NK-92 treated with Interleukin-12 subunit alpha and Interleukin-12 subunit beta, amount 100 ng/mL, for 24 hours (cell line): ENCODE measurements at regions not wholly inside any gene's neighbourhood (a gene's known extent, or its start where the extent isn't known, plus 50 kb on each side); places are given as distances from the start of the nearest gene placed in this dataset.

Experiments used
- DNase-seq: peaks from one replicate; lab custom pipeline; 2025; lab: John Stamatoyannopoulos, UW

DNA sequence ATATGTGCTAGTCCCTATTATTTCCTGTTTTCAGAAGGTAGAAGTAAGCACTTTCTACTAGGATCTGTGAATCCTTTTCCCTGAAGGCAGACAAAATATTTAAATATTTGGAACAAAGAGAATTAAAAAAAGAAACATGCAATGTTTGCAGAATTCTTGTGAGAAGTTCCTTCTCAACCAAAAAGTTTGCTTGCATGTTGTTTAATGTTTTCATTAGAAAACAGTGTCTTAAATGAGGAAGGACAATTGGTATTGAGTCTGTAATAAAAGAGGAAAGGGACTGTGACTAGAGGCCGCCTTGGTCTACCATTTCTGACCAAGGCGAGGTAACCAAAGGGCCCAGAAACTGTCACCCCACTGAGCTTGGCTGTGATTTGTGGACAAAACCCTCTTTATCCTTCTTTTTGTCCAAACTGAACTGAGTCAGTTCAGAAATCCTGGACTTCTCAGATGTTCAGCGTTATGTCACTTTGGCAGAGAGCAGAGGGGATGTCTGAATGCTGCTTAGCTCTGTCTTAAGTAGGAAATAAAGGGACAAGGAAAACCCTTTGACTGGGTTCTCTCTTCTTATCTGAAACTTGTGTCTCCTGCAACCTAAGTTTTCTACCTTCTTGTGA, 129.8 kb upstream of the CPM start:
- DNase-seq: no peak

DNA sequence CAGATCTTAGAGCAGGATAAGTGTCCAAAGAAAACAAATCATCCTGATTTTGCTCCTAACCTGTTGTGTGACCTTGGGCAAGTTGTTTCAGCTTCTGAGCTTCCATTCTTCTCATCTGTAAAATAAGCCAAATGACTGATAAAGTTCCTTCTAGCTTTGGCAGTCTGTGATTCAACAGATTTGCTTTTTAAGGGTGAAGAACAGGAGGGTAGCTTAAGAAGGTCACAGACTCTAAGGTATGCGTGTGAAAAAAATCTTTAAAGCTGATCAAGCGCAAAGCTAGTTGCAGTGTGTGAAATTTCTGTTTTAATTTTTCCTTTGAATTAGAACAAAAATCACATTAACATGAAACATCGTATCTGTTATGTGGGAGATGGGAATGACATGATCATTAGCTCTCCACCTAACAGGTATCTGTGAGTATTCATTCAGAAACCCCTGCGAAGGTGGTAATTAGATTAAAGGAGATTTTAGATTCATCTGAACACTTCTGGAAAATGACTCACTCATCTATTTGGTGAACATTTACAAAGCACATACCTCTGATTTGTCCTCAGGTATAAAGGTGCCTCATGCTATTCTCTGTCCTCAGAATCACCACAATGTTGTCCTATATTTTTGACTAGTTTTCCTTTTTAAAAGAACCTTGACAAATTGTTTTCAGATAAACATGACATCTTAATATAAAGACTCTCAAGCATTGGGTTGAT, 131.9 kb upstream of the CPM start:
- no peak for DNase-seq

DNA sequence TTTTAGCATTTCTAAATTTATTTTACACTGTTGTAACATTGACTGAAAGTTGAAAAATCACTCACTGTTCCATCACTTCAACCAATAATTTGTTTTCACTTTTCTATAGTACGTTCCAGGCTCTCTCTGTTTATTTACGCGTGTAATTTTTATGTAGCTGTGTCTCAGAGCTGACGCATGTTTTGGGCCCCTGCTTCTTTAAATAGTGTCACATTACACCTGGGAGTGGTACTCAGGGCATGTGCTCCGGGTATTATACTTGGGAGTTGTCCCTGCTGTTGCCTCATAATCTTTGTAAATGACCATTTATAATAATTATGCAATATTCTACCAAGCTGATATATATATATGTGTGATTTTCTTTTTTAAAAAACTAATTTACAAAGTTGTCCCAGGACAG, 132.8 kb upstream of the CPM start:
- DNase-seq: no peak

DNA sequence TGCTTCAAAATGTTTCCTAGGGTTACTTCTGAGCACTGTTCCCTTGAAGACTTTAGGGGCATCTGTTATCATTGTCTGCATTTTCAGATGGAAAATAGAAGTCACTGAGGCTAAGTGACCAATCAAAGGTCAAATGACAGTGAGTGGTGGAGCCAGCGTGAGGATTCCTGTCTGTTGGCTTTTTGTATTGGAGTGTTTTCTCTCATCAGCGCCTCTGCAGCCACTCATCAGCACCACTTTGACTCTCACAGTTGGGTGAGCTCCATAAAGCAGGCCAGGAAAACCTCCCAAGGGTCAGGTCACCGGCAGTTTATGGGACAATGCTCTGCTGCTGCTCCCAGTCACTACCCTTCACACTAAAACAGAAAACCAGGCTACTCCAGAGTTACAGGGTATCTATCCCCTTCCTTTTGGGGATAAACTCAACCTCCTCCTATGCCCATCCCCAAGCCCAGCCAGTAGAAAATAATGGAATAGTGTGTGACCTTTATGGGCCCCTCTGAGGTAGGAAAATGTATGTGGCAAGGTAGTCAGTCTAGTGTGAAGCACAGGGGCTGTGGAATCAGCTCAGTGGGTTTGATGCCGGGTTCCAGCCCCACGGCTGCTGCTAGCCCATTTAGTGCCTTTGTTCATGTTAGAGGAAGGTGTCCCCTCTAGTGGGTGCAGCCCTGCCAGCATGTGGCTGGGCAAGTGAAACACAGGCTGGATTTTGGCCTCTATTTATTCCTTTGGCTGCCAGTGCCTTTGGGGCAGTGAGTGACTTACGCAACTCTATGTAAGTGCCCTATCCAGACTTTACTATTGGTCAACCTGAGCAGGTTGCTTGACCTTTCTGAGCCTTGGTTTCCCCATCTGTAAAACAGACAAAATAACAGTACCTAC, 133.8 kb upstream of the CPM start:
- no peak for DNase-seq

DNA sequence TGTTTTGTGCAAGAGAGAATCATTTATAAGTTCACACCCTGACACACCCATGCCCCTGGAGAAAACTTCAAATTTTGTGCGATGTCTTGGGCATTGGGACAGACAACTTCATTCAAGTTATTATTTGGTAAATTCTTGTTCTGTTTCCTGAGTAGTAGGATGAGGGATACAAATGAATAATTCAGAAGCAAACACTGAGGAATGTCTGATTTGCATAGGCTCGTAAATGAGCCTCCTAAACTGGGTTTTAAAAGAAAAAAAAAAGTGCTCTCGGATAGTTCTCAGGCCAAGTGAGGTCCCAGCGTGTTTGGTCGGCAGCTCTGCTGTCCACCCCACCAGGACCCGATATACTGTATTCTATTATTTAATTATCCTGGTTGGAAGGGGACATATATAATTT, 134.7 kb upstream of the CPM start:
- DNase-seq: no peak

DNA sequence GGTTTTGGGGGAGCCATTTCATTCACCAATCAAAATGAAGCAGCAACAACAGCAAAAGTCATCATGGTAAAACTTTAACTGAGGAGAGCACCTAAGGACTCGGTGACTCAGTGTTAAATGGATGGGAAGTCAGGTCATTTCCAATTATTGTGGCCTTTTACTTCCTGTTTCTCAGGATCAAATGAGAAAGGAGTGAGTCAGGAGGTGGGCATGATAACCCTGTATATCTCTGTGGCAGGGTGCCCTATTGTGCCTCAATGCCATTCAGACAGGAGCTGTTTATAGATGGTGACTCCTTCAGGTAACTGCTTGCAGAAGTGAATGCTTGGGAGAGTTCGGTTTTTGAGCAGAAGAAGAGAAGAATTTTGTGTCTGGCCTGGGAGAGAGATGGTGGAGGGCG, 135.5 kb upstream of the CPM start:
- DNase-seq: no peak

DNA sequence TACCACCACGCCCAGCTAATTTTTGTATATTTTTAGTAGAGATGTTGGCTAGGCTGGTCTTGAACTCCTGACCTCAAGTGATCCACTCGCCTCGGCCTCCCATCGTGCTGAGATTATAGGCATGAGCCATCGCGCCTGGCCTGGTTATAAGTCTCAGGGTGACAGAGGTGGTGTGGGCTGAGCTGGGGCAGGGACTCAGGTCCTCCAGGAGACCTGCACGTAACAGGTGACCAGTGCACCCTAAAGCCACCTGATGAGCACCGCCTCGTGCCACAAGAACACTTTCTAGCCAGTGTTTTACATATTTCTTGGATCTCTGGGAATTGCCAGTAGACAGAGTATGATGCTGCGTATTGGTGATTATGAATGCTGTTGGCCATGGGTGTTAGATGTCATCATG, 136.5 kb upstream of the CPM start:
- no peak for DNase-seq

DNA sequence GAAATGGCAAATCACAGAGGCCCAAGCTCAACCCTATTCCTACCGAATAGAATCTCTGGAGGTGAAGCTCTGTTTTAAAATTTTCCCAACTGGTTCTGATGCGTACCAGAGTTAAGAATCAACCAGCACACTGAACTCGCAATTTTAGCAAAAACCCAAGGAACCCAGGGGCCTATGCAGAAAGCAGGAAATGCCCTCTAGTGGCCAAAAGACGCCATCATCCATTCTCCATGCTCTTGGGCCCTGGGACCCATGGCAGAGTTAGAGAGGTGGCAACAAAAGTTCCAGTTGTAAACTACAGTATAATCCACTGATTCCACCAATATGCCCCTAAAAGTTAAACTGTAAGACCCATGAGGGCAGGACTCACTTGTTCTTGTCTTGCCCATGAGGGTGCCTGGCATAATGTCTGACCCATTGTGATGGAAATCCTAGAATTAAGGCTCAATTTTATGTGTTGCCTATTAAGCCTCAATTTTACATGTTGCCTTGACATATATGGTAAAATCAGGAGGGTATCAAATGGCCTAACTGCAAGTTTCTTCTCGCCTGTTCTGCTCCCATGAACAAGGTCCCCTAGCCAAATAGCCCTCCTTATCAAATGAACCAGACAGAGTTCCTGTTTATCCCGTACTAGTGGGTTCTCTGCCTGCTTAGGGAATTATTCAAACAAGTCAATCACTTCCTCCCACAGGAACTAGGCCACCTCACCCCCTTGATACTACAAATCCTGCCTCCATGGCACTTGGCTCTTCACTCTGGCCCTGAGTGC, 137.5 kb upstream of the CPM start:
- DNase-seq: peak; percentile 0

DNA sequence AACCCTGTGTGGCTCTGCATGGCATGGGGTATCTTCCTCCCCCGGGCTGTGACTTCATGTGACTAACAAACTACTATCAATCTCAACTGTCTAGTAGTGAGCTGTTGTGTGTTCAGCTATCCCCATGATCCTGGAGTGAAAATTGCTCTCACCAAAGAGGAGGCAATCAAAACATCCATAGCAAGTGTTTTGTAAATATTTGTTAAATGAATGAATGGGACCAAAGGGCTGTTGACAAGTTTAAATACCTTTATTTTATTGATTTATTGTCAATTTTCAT, 138.1 kb upstream of the CPM start:
- DNase-seq: no peak

DNA sequence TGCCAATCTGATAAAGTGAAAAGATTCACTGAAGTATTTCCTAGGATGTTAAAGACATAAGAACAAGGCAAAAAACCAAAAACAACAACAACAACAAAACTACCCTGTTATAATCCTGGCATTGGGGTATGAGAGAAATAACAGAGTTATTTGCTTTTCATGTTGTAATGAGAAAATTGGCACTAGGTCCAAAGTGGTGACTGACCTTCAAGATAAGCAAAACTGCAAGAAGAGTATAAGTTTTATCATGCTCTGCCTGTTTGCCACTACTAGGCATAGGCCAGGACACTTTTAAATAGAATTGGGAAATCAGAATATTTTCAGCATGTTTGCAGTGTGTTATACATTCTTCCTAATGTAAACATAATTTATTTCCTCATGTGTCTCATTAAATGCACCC, 140.1 kb upstream of the CPM start:
- DNase-seq: no peak

DNA sequence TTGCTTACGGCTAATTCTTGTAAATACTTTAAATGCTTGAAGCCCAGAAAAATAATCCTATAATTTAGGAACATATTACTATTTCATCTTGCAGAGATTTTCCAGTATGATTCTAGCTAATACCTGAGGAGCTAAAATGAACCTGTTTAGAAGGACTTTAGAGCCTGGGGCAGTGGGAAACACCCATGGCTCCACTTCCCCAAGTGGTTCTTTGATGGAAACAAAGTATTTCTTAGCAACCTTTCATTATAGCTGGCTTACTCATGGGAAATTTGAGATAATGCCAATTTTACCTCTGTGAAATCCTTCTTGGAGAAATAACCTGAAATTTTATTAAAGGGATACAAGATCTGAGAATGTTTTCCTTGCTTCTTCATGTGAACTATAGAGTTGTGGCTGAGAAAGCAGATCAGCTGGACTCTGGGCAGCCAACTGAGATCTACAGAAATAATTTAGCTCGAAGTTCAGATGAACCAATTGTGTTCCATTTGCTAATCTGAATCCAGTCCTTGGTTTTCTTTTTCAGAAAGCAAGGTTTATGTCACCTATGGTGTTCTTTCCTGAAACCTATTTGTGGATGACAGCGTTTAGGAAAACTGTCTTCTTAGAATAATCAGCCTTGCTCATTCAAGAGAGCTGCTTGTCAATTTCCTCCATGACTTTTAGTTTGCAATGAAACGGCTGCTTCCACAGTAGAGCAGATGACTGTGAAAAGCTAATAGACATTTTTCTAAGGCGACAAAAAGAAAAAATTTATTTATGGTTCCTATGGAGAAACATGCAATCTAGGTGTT, 141.8 kb upstream of the CPM start:
- DNase-seq: no peak

DNA sequence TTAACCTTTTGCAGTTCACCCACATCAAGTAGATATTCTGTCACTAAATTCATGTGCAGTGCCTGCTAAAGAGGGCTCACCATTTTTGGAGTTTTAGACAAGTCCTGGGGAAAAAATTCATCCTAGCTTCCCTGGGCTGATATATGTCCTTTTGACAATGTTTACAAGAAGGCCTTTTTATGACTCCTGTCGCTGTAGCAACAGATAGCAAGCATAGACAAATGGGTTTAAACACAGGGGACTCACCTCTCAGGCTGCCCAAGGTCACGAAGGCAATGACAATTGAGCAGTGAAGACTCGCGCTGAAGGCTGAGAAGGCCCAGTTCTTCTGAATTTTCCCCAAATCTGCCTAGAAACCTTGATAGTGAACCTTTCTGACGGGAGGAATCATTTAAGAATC, 150.7 kb upstream of the CPM start:
- no peak for DNase-seq

DNA sequence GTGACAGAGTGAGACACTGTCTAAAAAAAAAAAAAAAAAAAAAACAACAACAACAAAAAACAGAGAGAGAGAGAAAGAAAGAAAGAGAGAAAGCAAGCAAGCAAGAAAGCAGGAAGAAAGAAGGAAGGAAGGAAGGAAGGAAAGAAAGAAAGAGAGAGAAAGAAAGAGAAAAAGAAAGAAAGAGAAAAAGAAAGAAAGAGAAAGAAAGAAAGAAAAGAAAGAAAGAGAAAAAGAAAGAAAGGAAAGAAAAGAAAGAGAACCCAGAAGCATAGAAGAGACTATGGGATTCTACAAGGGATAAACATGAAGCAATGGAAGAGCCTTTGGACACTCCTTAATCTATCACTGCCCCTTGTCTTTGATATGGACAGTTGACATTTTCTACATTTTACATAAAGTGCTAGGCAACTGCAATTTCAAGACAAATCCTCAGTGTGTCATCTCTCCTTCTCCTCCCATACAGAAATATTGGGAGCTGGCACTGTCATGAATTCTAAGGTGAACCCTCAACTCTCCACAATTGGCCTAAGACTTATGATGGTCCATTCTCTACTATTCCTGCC, 151.9 kb upstream of the CPM start:
- no peak for DNase-seq

DNA sequence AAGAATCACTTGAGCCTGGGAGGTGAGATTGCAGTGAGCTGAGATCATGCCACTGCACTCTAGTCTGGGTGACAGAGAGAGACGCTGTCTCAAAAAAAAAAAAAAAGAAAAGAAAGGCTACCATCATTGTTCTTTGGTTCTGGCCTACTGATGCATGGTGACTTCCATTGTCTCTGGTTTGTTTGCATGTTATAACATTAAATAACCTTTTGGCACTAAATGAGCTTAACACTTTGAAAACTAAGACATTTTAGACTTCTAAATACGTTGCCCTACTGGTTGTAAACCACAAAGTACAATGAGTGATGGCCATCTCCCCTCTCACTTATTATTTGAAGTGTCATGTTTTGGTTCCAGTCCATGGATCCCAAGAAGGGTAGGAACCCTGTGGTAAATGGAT, 152.9 kb upstream of the CPM start:
- no peak for DNase-seq

DNA sequence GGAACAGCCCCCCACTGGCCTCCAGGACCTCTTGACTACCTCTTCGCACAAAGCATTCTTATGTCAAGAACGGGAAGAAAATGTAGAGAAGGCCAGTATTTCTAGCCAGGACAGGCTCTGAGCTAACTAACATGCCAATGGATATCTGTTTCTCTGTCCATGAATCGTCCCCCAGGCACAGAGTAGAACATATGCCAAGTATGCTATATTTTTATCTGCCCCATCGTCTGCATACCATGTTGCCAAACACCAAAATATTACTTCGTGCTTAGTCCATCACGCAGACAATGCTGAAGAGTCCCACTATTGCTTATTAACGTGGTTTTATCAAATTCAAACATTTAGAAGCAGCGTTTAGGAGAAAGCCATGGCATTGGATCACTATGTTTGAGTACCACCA, 151.4 kb upstream of the CPSF6 start:
- no peak for DNase-seq

DNA sequence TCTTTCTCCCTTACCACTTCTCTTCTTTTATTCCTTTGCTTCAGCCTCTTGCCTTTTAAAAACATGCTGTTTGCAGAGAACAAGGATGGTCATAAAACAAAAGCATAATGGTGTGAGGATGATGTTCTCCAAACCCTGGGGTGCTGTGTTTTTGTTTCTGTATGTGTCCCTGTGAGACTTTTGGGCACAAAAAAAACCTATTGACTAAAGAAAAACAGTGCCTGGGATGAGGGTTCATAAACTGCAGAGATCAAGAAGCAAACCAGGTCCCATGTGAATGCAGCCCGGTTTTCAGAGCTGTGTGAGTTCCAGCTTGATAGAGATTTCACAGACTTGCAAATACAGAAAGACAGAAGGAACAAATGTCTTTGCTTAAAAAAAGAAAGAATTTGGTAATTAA, 148.6 kb upstream of the CPSF6 start:
- no peak for DNase-seq

DNA sequence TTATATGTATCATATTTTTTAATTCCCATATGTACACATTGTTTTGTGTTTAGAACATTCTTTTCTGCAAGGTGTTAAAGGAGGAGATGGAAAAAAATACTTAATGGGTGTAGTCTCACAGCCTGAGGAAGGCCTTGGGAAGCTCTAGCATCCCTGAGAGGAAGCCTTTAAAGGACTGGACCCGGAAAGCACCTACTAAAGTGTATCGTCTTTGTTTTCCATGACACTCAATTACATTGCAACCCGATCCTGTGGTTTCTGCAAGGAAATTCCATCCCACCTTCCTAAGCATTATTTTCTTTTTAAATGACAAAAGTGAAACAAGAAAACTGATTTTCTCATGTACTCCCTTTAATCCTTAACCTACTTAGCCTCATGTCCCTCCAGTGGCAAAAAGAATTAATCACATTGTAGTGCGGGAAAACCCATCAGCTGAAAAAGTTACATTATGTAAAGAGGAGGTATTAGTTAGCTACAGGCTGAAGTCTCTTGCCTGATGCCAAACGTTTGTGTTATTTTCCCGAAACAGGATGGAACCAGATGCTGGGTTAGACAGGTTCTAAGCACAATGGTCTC, 147.8 kb upstream of the CPSF6 start:
- DNase-seq: no peak

DNA sequence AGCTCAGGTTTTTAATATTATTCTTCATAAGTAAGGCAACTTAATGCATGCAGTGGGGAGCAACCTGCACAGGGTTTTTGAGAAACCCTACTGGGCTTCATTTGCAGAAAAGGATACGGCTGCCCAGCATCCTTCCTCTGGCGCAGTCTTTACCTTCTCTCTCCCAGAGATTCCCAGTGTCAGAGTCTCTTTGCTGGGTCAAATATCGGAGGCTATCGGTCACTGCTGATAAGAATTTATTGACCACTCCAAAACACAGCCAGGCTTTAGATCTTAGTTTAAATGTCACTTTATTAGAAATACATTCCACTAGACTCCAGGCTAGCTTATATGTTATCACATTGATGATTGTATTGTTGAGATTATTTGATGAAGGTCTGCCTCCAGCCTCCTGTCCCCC, 147.2 kb upstream of the CPSF6 start:
- no peak for DNase-seq

DNA sequence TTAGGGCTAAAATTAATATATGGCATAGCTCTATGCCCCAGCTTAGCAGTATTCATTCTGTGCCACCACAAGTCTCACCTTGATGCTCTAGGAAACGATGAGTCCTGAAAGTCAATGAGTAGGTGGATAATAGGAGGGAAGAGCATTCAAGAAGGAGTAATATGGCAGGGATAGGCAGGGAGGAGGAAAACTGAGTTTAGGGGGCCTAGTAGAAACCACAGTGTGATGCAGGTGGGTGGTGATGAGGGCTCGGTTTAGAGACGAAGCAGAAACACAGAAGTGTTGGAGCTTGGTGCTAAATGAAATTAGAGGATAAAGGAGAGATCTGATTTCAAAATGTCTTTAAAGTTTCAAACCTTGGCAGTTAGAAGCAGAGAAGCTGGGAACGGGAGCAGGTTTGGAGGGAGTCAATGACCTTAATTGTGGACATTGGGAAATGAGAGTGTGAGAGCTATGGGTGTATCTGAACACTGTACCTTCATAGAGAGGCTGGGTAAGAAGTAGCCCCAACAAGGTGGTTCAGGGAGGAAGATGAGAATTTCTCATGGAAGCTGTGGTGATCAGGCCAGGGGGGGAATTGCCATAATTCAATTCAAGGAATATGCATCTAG, 144.7 kb upstream of the CPSF6 start:
- no peak for DNase-seq

DNA sequence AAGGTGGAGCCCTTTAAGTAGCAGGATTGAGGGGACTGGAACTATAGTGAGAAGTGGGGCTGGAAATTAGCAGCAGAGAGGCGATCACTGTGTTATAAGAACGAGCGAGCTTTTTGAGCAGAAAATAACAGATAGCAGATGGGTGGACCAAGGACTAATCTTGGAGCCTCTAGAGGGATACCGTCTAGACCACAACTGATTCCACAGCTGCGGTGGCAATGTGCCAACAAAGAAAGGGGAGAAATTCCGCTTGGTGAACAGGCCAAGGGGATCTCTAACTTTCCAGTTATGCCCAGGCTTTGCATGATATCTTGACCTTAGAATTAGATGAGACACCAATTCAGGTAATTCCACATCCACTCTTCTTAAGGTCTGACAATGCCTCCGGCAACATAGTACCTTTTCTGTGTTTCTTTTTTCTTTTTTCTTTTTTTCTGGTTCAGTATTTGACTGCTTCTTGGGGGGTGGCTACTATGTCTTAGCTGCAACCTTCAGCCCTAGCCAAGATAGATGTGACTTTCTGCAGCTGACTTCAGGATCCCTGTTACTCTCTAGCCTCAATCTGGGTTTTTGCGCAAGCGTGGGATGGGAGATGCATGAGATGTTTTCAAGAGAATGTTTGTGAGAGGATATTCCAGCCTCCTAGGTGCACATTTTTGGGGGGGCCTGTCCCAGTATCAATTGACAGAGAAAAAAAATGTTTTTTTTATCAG, 143.4 kb upstream of the CPSF6 start:
- no peak for DNase-seq
